Breast epithelium (tissue), 3 donors: ENCODE measurements at regions not wholly inside any gene's neighbourhood (a gene's known extent, or its start where the extent isn't known, plus 50 kb on each side); places are given as distances from the start of the nearest gene placed in this dataset.

Source experiments
- CTCF ChIP-seq, 3 donors: fragments of 450-650 bp; IDR thresholded peaks; one replicate each; pipeline ENCODE4 v1.5.1; 2016 to 2017; ENCODE audit warnings: antibody characterized with exemption in 3 of 3, mild to moderate bottlenecking in 3 of 3, moderate library complexity in 3 of 3
- POLR2A ChIP-seq: fragments of 450-650 bp; IDR thresholded peaks from one replicate; pipeline ENCODE4 v1.6.1; 2016; ENCODE audit warnings: antibody characterized with exemption, mild to moderate bottlenecking, moderate library complexity
- POLR2AphosphoS5 ChIP-seq, 3 donors: sonication (generic); formaldehyde crosslinking; IDR thresholded peaks; one replicate each; pipeline ENCODE4 v1.6.1; 2017; ENCODE audit warnings: antibody characterized with exemption in 3 of 3

DNA sequence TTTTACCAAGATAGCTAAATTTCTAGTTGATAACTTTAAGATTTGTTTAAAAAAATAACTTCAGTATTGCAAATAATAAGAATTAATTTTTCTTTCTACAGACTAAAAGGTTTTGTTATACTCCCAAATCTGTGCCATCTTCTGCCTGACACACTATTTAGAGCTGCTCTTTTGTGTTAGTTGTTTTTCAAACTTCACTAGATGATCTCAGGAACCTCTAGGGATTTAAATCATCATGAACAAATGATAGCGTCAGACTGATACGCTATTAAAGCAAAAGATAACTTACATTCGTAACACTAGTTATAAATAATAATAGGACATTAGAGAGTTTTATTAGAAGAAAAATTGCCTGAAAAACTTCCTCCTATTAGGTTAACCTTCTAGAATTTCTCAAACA is 243.1 kb upstream of the CXADR start:
- TF ChIP-seq POLR2A (no peak), CTCF (IDR thresholded peaks at IDR 0.05) (no peak), POLR2AphosphoS5 (IDR thresholded peaks at IDR 0.05) (no peak)
